A549 (cell line): ENCODE measurements at regions not wholly inside any gene's neighbourhood (a gene's known extent, or its start where the extent isn't known, plus 50 kb on each side); places are given as distances from the start of the nearest gene placed in this dataset.

Experiments used
- ATAC-seq, 2 experiments: fragments of 200-7000 bp in 1 of 2; fragments of >200 bp in 1 of 2; cut with Nextera tagmentation in 1 of 2; cut with Tn5 transposase in 1 of 2; 3 replicates each; pipeline versions ENCODE4 v1.8.0 to v1.9.1; 2018 to 2020; ENCODE audit warnings: mild to moderate bottlenecking in 1 of 2, moderate library complexity in 1 of 2
- CTCF ChIA-PET: fragments of 300-600 bp; sonication (Branson Sonifier 250); formaldehyde crosslinking; extraction: SDS; loops from one replicate; lab custom pipeline; 2021; ENCODE audit warnings: antibody characterized with exemption, inconsistent platforms; lab: Yijun Ruan, JAX
- POLR2A ChIA-PET: fragments of 350-600 bp; formaldehyde crosslinking; extraction: SDS; loops from one replicate; lab custom pipeline; 2021; ENCODE audit warnings: antibody characterized with exemption, inconsistent platforms; lab: Yijun Ruan, JAX
- DNase-seq, 2 experiments: peaks; one replicate each; pipeline versions ENCODE4 v3.0.0 to v3.0.0-alpha.2; 2011 to 2016; ENCODE audit warnings: low read depth in 1 of 2, low spot score in 1 of 2
- FAIRE-seq: peaks from 2 replicates; lab custom pipeline; 2011; peaks lifted over from hg19 to GRCh38; lab: Jason Lieb, UNC
- H3K27ac ChIP-seq, 2 experiments: fragments of >200 bp; sonication (Bioruptor Twin); formaldehyde crosslinking; 3 replicates each; pipeline ENCODE4 v1.5.1; 2016 to 2017
- H3K4me1 ChIP-seq: fragments of >200 bp; sonication (Bioruptor Twin); formaldehyde crosslinking; 3 replicates; pipeline ENCODE4 v1.6.1; 2016
- H3K4me2 ChIP-seq: fragments of >200 bp; sonication (Bioruptor Twin); formaldehyde crosslinking; 3 replicates; pipeline ENCODE4 v1.6.1; 2016
- H3K4me3 ChIP-seq: fragments of >200 bp; sonication (Bioruptor Twin); formaldehyde crosslinking; 3 replicates; pipeline ENCODE4 v1.5.1; 2016
- H3K9me3 ChIP-seq: fragments of >200 bp; sonication (Bioruptor Twin); formaldehyde crosslinking; 3 replicates; pipeline ENCODE4 v1.6.1; 2016
- ATOH8 ChIP-seq: fragments of 250-450 bp; sonication (Bioruptor Pico); IDR thresholded peaks from 2 replicates; pipeline ENCODE4 v1.5.0; 2020; ENCODE audit warnings: low read depth, mild to moderate bottlenecking, moderate library complexity
- CBX2 ChIP-seq: fragments of 200-600 bp; sonication (generic); IDR thresholded peaks from 2 replicates; pipeline ENCODE4 v1.6.1; 2016; ENCODE audit warnings: low read depth, mild to moderate bottlenecking, borderline replicate concordance
- CEBPB ChIP-seq, 2 experiments: fragments of >200 bp in 1 of 2; sonication (Bioruptor Twin) in 1 of 2; formaldehyde crosslinking in 1 of 2; IDR thresholded peaks; 2 replicates each; pipeline ENCODE4 v1.6.1; 2012 to 2016
- EHF ChIP-seq: fragments of 250-450 bp; sonication (Bioruptor Pico); IDR thresholded peaks from 2 replicates; pipeline ENCODE4 v1.5.0; 2020; ENCODE audit warnings: mild to moderate bottlenecking
- FOSL2 ChIP-seq, 2 experiments: fragments of 450-650 bp in 1 of 2; fragments of >200 bp in 1 of 2; sonication (Bioruptor Twin) in 1 of 2; formaldehyde crosslinking; IDR thresholded peaks; 2 replicates each; pipeline versions ENCODE4 v1.5.0 to v1.6.1; 2016 to 2020; ENCODE audit warnings: mild to moderate bottlenecking in 1 of 2, moderate library complexity in 1 of 2
- HDAC2 ChIP-seq: fragments of 200-600 bp; sonication (generic); IDR thresholded peaks from 2 replicates; pipeline ENCODE4 v1.6.1; 2016
- HOXA7 ChIP-seq: fragments of 250-450 bp; sonication (Bioruptor Pico); IDR thresholded peaks from 2 replicates; pipeline ENCODE4 v1.5.0; 2020; ENCODE audit warnings: mild to moderate bottlenecking, moderate library complexity
- HOXB13 ChIP-seq: fragments of 250-450 bp; sonication (Bioruptor Pico); IDR thresholded peaks from 2 replicates; pipeline ENCODE4 v1.5.0; 2020; ENCODE audit warnings: low read depth, mild to moderate bottlenecking, moderate library complexity
- HOXB5 ChIP-seq: fragments of 250-450 bp; sonication (Bioruptor Pico); IDR thresholded peaks from 2 replicates; pipeline ENCODE4 v1.5.0; 2020; ENCODE audit warnings: mild to moderate bottlenecking, moderate library complexity
- JUN ChIP-seq, 2 experiments: fragments of >200 bp; sonication (Bioruptor Twin); formaldehyde crosslinking; IDR thresholded peaks; 2 replicates in 1 of 2; 3 replicates in 1 of 2; pipeline ENCODE4 v1.6.1; 2016 to 2017
- KDM5A ChIP-seq: fragments of 200-600 bp; sonication (generic); IDR thresholded peaks from 2 replicates; pipeline ENCODE4 v1.6.1; 2016; ENCODE audit warnings: antibody characterized with exemption, mild to moderate bottlenecking
- MAFK ChIP-seq: fragments of 450-650 bp; IDR thresholded peaks from 2 replicates; pipeline ENCODE4 v1.6.1; 2014; ENCODE audit not compliant: partially characterized antibody
- NFE2L2 ChIP-seq: fragments of 150-350 bp; conservative IDR thresholded peaks from 2 replicates; pipeline ENCODE4 v1.6.1; 2014; ENCODE audit warnings: low read length
- NR3C1 ChIP-seq: fragments of >200 bp; sonication (Bioruptor Twin); formaldehyde crosslinking; IDR thresholded peaks from 3 replicates; pipeline ENCODE4 v1.6.1; 2017
- POLR2AphosphoS2 ChIP-seq: conservative IDR thresholded peaks from 2 replicates; pipeline ENCODE4 v1.6.1; 2012; ENCODE audit warnings: low read length, improper control_type of control experiment, inconsistent platforms
- REST ChIP-seq: fragments of 200-600 bp; sonication (generic); IDR thresholded peaks from 2 replicates; pipeline ENCODE4 v1.6.1; 2016; ENCODE audit warnings: antibody characterized with exemption, mild to moderate bottlenecking, moderate library complexity
- RFX5 ChIP-seq: fragments of 450-650 bp; IDR thresholded peaks from 2 replicates; pipeline ENCODE4 v1.7.1; 2014; ENCODE audit warnings: antibody characterized with exemption, mild to moderate bottlenecking, moderate library complexity
- SREBF2 ChIP-seq: fragments of 450-650 bp; IDR thresholded peaks from 2 replicates; pipeline ENCODE4 v1.6.1; 2014; ENCODE audit warnings: mild to moderate bottlenecking, moderate library complexity
- TFCP2L1 ChIP-seq: fragments of 250-450 bp; sonication (Bioruptor Pico); IDR thresholded peaks from 2 replicates; pipeline ENCODE4 v1.5.0; 2021; ENCODE audit warnings: mild to moderate bottlenecking
- TP53 ChIP-seq: fragments of 250-450 bp; sonication (Bioruptor Pico); IDR thresholded peaks from 2 replicates; pipeline ENCODE4 v1.5.0; 2021; ENCODE audit warnings: mild to moderate bottlenecking, moderate library complexity
- ZC3H11A ChIP-seq: fragments of 450-650 bp; IDR thresholded peaks from 2 replicates; pipeline ENCODE4 v1.6.1; 2014; ENCODE audit warnings: antibody characterized with exemption, mild to moderate bottlenecking
- ZNF302 ChIP-seq: fragments of 250-450 bp; sonication (Bioruptor Pico); IDR thresholded peaks from 2 replicates; pipeline ENCODE4 v1.9.0; 2021; ENCODE audit warnings: inconsistent platforms, mild to moderate bottlenecking, moderate library complexity
- ZSCAN20 ChIP-seq: fragments of 250-450 bp; sonication (Bioruptor Pico); IDR thresholded peaks from 2 replicates; pipeline ENCODE4 v1.8.0; 2022; ENCODE audit warnings: mild to moderate bottlenecking, moderate library complexity
- WGBS: methylation state at CpG from one replicate; pipeline ENCODE4 v1.1.6; 2017; ENCODE audit errors: missing lambda C conversion rate; 5-methylcytosine and 5-hydroxymethylcytosine counted together
- TF ChIP-seq, protein P1 (sequence below): fragments of 250-450 bp; sonication (Bioruptor Pico); IDR thresholded peaks from 2 replicates; pipeline ENCODE4 v1.5.0; 2021; ENCODE audit warnings: mild to moderate bottlenecking, moderate library complexity, borderline replicate concordance
- TF ChIP-seq, protein P2 (sequence below): fragments of 450-650 bp; IDR thresholded peaks from 2 replicates; pipeline ENCODE4 v1.6.1; 2014; ENCODE audit warnings: antibody characterized with exemption

DNA sequence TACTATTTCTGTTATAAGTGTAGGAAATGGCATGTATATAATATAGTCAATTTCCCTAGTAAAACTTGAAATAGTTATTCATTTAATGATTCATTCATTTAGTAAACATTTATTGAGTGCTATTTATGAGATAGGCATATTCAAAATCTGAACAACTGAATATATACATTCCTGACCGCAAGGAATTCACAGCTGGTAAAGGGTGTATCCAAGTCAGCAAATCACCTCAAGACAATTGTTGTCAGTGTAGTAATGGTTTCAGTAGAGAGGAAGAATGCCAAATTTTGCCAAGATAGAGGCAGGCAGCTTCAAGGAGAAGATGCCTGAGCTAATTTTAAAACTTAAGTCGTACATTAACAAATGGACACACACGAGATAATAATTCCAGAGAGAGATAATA, 89.8 kb upstream of the CHST9 start (continued):
- TF ChIP-seq JUN (IDR thresholded peaks at IDR 0.05) (no peak), FOSL2 (IDR thresholded peaks at IDR 0.05) (no peak), FOSL2 (CRISPR knock-in tag; IDR thresholded peaks at IDR 0.05) (no peak), EHF (CRISPR knock-in tag) (no peak), KDM5A (no peak), SREBF2 (no peak), ATOH8 (CRISPR knock-in tag) (no peak), CBX2 (no peak), NR3C1 (no peak), NFE2L2 (no peak)
- TF ChIP-seq, protein P1, sequence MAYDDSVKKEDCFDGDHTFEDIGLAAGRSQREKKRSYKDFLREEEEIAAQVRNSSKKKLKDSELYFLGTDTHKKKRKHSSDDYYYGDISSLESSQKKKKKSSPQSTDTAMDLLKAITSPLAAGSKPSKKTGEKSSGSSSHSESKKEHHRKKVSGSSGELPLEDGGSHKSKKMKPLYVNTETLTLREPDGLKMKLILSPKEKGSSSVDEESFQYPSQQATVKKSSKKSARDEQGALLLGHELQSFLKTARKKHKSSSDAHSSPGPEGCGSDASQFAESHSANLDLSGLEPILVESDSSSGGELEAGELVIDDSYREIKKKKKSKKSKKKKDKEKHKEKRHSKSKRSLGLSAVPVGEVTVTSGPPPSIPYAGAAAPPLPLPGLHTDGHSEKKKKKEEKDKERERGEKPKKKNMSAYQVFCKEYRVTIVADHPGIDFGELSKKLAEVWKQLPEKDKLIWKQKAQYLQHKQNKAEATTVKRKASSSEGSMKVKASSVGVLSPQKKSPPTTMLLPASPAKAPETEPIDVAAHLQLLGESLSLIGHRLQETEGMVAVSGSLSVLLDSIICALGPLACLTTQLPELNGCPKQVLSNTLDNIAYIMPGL (CRISPR knock-in tag), result no peak
- TF ChIP-seq, all 56 proteins: peak for 0

- CTCF ChIA-PET, result interaction anchor here (0.6 kb wide), 1 partner anchor 211 kb away, joined by 3 read pairs; no protein-coding TSS in a partner anchor
Observed at GRCh38 chr18:27270508-27270907, 85.4 kb upstream of the CHST9 start.

DNA sequence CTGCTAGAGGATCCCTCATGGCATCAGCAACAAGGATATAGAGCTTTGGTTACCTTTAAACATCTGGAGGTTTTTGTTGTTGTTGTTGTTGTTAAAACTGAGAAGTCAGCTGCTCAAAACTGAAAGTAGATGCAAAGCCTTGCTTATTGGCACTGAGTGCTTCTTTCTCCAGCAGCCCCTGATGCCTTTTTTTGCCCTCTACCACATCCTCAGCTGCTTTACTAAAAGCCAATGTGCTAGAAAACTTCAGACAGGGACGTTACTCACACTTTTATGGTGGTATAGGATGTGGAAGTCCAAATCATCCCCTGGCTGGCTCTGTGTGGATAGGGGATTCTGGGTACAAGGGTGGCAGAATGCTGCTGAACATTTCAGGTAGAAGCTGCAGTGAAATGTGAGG, 78.3 kb upstream of the CHST9 start:
- no peak overlapping the region for H3K4me3 ChIP-seq
- no peak overlapping the region for H3K4me2 ChIP-seq
- WGBS, result 0% methylated on average over 1 of the region's 1 CpG
- no peaks in the 10 kb centered on the region for H3K4me1 ChIP-seq
- no peak for FAIRE-seq
- TF ChIP-seq, protein P2, sequence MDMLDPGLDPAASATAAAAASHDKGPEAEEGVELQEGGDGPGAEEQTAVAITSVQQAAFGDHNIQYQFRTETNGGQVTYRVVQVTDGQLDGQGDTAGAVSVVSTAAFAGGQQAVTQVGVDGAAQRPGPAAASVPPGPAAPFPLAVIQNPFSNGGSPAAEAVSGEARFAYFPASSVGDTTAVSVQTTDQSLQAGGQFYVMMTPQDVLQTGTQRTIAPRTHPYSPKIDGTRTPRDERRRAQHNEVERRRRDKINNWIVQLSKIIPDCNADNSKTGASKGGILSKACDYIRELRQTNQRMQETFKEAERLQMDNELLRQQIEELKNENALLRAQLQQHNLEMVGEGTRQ, result no peak
- TF ChIP-seq HOXA7 (CRISPR knock-in tag), result no peak
- no peak for TF ChIP-seq HOXB13 (CRISPR knock-in tag)
- no peak for TF ChIP-seq HOXB5 (CRISPR knock-in tag)
- TF ChIP-seq RFX5, result no peak
- no peak for TF ChIP-seq KDM5A
- no peak for TF ChIP-seq REST
- TF ChIP-seq ZSCAN20, result no peak
- TF ChIP-seq CEBPB (IDR thresholded peaks at IDR 0.05), result no peak
- no peak for TF ChIP-seq TFCP2L1 (CRISPR knock-in tag)
- TF ChIP-seq HDAC2, result no peak
- no peak for TF ChIP-seq FOSL2 (IDR thresholded peaks at IDR 0.05)
- no peak for TF ChIP-seq FOSL2 (CRISPR knock-in tag; IDR thresholded peaks at IDR 0.05)
- TF ChIP-seq TP53, result no peak
- no peak for TF ChIP-seq POLR2AphosphoS2
- CTCF ChIA-PET, result no interaction called here
- POLR2A ChIA-PET, result no interaction called here
- ATAC-seq, result no peak
- no peak overlapping the region for H3K27ac ChIP-seq
- no peak for DNase-seq
- H3K9me3 ChIP-seq, result no peaks in the 10 kb centered on the region

More at GRCh38 chr18:27270508-27270907, 85.4 kb upstream of the CHST9 start:
- TF ChIP-seq ZNF302 (no peak), MAFK (peak; percentile 18), HDAC2 (no peak), ZC3H11A (no peak)
- TF ChIP-seq, all 56 proteins: peak for 1
- DNase-seq, result no peak
- no peak overlapping the region for H3K4me3 ChIP-seq
- WGBS, result 4% methylated on average over 2 of the region's 2 CpGs
- no peak for FAIRE-seq
- H3K9me3 ChIP-seq, result no peaks in the 10 kb centered on the region
- POLR2A ChIA-PET, result no interaction called here
- H3K4me1 ChIP-seq, result no peaks in the 10 kb centered on the region
- H3K4me2 ChIP-seq, result no peak overlapping the region
- ATAC-seq, result no peak
- H3K27ac ChIP-seq, result no peak overlapping the region
